GM18858 (cell line): ENCODE measurements at regions not wholly inside any gene's neighbourhood (a gene's known extent, or its start where the extent isn't known, plus 50 kb on each side); places are given as distances from the start of the nearest gene placed in this dataset.
"Not testable (repeated sequence)": the region's sequence is repeated elsewhere in the genome, so short reads cannot be mapped to it uniquely, and the experiment has no call there.

Experiments
- ATAC-seq: cut with Tn5 transposase; IDR thresholded peaks from one replicate; pipeline ENCODE4 v1.9.1; 2021; ENCODE audit not compliant: unreplicated experiment

DNA sequence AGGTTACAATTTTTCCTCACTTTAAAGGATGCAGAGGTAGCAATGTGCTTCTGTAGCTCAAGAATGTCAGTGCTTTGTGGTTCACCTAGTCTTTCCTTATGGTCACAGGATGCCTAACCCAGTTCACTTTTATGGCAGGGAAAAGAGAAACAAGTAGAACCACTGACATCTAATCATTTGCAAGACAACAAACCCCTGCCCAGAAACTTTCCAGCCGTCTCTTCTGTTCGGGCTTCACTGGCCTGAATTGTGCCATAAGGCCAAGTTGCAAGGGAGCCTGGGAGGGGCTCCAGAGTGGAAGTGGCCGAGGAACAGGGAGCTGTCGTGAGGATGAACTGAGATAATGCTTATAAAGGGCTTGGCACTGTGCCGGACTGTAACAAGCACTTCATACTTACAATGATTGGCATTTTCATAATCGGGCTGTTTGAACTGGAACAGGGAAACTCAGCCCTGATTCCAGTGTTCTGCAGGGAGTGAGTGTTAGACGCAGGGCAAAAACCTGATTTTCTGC is 212.6 kb downstream of the BCAS1 start:
- no peak for ATAC-seq

DNA sequence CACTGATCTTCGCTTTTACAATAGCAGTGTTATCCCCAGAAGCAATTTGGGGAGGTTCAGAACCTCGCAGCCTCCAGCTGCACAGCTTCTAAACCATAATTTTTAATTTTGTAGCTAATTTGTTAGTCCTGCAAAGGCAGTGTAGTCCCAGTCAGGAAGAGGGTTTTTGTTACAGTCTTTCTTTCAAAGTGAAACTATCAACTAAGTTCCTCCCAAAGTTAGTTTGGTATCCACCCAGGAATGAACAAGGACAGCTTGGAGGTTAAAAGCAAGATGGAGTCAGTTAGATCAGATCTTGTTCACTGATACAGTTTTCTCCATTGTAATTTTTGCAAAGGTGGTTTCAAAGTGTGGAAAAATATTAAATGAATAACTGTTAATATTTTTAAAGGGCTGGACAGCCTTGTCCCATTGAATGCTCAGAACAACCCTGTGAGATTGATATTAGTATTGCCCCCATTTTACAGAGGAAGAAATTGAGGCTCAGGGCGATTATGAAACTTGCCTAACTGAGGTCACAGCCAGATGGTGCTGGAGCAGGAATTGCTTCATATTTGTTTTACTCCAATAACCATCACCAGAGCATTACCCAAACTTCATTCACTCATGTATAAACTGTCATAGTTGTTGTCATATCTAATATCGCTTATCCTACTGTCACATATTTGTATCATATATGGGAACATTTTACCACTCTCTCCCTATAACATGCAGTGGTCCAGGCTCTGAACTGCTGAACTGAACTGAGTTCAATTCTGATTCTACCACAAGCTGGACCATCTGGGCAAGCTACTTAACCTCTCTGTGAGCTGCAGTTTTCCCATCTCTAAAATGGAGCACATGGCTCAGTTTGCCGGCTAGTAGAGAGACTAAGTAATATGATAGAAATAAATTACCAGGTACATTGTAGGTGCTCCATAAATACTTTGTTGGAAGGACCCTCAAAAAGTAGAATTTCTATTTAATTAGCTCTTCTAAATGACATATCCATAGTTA is 213.8 kb downstream of the BCAS1 start:
- no peak for ATAC-seq

DNA sequence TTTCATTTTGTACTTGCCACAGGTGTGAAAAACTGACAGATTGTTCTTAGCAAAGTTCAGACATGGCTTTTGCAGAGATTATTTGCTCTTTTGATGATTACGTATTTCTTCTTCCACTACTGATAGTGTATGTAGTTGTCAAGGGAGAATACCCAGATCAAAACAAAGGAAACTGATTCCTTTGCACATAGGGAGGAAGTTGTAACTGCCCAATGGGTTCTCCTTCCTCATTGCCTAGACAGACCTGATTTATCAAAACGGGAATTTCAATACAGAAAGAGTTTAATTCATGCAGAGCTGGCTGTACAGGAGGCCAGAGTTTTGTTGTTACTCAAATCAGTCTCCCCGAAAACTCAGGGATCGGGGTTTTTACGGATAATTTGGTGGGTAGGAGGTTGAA is 214.7 kb downstream of the BCAS1 start:
- ATAC-seq = no peak

DNA sequence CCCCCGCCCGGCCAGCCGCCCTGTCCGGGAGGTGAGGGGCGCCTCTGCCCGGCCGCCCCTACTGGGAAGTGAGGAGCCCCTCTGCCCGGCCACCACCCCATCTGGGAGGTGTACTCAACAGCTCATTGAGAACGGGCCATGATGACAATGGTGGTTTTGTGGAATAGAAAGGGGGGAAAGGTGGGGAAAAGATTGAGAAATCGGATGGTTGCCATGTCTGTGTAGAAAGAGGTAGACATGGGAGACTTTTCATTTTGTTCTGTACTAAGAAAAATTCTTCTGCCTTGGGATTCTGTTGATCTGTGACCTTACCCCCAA is 215.8 kb downstream of the BCAS1 start:
- not testable (repeated sequence) for ATAC-seq

DNA sequence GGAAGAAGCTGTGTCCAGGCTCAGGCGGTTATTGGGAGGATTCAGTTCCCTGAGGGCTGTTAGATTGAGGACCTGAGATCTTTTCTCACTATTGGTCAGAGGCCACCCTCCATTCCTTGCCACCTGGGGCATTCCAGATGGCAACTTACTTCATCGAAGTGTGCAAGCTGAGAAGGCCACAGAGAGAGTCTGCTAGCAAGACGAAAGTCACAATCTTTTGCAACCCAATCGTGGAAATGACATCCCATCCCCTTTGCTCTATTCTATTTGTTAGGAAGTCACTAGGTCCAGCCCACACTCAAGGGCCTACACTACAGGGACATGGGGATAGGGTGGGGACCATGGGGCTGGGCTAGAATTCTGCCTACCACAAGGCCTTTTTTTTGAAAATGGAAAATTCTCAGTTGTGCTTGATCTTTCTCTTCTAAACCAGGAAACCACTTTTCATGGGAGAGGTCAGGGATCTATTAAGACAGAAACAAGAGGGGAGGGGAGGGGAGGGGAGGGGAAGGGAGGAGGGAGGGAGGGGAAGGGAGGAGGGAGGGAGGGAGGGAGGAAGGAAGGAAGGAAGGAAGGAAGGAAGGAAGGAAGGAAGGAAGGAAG is 217.2 kb downstream of the BCAS1 start:
- ATAC-seq = no peak

DNA sequence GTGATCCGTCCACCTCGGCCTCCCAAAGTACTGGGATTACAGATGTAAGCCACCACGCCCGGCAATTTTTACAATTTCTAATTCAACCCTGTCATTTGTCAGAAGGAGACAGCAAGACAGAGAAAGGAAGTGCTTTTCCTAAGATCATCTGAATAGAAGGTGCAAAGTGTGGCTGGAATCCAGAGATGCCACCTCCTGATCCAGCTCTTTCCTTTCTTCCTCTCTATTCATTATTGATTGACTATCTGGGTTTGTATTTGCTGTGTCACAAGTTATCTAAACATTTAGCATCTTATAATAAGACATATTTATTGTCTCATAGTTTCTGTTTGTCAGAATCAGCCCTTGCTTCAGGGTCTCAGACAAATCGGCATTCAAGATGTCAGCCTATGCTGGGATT is 217.7 kb downstream of the BCAS1 start:
- no peak for ATAC-seq

DNA sequence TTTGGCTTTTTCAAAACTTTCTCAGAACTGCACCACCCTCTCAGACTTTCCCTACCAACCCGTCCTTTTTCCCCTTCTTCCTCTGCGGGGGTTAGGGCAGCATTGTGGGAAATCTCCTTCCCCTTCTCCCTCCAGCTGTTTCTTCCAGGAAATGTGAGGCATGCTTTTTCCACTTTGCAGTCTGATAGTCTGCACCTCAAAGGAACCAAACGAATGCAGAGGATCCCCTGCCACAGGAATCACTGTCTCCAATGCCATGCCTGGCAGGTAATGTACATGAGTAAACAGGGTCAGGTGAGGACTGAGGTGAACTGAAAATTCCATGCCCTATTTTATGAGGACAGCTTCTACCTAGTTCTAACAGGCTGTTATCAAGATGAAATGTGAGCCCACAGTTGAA is 218.4 kb downstream of the BCAS1 start:
- ATAC-seq = no peak

DNA sequence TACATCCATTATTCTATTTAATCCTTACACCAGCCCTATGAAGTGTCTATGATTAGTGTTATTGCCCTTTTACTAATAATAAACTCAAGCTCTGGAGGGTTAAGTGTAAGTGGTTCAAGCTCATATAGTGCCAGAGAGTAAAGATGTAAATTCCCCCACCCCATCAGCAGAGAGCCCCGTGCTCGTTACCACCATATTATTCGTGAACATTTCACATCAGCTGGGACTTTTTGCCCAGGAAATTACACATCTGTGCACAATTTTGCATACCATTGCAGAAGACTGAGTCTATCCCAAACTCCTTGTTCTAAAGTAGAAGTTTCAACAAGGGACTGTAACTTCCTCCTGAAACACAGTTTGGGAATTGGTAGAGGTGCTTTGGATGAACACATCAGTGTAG is 220.1 kb downstream of the BCAS1 start:
- no peak for ATAC-seq

DNA sequence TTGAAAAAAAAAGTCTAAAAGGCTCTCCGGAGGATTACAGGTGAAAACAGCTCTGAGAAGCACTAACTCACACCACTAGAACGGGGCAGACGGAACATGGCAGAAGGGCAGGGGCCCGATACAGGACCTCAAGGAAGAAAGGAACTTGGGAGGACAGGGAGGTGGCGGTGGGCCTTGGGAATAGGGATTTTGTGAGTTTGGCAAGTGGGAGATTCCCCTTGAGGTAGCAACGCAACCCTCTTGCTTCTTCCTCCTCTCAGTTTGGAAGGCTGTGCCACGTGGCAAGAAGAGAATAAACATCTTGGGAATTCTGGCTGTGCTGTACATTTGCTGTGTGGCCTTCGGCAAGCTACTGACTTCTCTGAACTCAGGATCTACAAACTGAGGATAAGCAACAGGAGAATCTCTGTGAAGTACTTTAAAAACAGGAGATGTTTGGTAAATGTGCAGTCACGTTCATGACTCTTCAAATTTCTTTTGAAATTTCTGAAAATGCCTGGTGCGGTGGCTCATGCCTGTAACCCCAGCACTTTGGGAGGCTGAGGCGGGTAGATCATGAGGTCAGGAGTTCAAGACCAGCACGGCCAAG is 220.8 kb downstream of the BCAS1 start:
- no peak for ATAC-seq

DNA sequence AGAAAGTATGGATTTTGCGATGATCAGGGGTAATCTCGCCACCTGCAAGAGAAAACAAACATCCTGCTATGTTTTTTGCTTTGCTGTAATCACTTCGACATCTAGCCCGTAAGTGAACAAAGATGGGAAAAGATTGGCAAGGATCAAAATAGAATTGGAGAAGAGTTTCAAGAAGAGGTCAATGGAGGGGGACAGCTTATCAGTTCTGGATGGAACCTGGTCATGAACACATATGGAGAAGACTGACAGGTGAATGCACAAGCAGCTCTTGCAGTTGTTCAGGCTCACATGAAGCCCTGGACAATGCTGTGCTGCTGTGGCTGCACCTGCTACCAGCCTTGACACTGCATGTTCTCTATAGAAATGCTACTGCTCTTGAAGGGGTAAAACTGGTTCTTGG is 222.1 kb downstream of the BCAS1 start:
- ATAC-seq = no peak

DNA sequence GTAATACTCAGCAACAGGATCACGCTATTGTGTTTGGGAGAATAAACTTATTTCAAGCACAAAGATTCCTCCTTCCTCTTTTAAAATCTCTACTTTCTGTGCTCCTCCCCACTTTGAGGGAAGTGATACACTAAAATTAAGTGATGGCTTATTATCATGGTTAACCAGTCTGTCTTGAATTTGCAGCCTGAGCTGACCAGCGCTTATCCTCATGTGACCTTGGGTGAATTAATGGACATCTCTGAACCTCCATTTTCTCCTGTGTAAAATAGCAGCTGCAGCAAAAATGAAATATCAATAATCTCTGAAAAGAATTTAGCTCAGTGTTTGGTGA is 222.6 kb downstream of the BCAS1 start:
- peak; percentile 17 for ATAC-seq

DNA sequence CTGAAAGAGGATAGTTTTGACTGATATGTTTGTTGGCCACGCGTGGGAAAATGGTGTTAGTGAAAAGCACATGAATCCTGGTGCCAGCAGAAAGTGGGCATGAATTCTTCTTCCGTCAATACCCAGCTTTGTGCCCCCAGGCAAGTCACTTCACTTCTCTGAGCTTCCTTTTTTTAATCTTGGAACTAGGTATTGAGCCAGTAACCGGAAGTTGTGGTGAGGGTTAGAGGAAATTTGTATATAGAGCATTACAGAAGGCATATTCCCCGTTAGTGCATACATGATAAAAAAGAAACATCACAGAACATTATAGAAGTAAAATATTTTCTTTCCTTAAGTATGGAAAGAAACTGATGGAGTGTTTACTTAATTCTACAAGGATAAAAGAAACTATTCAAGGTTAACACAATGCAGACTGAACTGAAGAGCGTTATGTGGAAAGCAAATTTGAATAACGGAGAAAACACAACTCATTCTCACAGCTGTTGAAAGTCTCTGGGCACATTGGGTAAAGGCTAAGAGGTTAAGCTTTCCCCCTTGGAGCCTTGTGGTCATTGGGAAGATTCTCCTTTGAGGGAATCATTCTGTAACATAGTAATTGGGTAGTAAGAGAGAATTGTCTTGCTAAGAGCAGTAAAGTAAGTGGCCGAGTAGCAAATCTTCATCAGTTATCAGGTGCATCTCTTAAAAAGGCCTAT is 223.1 kb downstream of the BCAS1 start:
- ATAC-seq = peak; percentile 56

DNA sequence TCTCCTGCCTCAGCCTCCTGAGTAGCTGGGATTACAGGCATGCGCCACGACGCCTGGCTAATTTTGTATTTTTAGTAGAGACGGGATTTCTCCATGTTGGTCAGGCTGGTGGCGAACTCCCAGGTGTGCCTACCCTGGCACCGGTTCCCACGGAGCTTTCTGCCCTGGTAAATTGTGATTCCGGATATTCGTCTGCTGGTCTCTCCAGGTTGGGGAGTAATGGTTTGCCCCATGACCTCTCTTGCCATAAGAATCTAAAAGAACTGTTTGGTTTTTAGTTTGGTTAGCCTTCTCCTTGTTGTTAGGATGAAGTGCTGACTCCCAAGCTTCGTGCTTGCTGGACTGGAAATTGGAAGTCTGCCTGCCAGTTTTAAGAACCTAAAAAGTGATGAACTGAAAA is 223.8 kb downstream of the BCAS1 start:
- ATAC-seq = no peak

DNA sequence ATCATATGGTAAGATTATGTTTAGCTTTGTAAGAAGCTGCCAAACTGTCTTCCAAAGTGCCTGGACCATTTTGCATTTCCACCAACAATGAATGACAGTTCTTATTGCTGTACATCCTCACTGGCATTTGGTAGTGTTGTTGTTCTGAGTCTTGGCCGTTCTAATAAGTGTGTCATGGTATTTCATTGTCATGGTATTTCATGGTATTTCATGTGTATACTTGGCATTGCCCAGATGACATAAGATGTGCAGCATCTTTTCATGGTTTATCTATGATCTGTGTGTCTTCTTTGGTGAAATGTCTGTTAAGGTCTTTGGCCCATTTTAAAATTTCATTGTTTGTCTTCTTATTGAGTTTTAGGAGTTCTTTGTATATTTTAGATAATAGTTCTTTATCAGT is 224.4 kb downstream of the BCAS1 start:
- no peak for ATAC-seq

DNA sequence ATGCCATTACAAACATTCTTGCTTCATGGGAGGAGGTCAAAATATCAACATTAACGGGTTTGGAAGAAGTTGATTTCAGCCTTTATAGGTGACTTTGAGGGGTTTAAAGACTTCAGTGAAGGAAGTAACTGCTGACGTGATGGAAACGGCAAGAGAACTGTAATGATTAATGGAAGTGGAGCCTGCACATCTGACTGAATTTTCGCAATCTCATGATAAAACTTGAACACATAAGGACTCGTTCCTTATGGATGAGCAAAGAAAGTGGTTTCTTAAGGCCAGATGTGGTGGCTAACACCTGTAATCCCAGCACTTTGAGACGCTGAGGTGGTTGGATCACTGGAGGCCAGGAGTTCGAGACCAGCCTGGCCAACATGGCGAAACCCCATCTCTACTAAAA is 226.1 kb downstream of the BCAS1 start:
- no peak for ATAC-seq

DNA sequence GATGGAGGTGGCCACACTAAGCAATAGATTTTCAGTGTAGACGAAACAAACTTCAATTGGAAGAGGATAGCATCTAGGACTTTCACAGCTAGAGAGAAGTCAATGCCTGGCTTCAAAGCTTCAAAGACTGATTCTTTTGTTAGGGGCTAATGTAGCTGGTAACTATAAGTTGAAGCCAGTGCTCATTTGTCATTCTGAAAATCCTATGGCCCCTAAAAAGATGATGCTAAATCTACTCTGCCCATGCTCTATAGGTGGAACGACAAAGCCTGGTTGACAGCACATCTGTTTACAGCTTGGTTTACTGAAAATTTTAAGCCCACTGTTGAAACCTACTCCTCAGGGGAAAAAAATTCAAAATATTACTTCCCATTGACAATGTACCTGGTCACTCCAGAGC is 226.7 kb downstream of the BCAS1 start:
- no peak for ATAC-seq

DNA sequence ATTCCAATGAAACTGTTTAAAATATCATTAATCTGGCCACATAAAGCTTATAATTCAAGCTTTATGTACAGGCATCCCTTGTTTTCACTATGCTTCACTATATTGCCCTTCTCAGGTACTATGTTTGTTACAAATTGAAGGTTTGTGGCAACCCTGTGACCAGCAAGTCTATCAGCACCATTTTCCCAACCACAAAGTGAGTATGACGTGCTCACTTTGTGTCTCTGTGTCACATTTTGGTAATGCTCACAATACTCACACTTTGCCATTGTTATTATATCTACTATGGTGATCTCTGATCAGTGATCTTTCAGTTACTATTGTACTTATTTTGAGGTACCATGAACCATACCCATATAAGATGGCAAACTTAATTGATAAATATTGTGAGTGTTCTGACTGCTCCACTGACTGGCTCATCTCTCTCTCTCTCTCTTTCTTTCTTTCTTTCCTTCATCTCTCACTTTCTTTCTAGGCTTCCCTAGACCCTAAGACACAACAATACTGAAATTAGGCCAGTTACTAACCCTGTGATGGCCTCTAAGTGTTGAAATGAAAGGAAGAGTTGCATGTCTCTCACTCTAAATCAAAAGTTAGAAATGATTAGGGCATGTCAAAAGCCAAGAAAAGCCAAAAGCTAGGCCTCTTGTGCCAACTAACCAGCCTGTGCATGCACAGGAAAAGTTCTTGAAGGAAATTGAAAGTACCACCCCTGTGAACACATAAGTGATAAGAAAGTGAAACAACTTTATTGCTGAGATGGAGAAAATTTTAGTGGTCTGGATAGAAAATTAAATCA is 227.9 kb downstream of the BCAS1 start:
- no peak for ATAC-seq

DNA sequence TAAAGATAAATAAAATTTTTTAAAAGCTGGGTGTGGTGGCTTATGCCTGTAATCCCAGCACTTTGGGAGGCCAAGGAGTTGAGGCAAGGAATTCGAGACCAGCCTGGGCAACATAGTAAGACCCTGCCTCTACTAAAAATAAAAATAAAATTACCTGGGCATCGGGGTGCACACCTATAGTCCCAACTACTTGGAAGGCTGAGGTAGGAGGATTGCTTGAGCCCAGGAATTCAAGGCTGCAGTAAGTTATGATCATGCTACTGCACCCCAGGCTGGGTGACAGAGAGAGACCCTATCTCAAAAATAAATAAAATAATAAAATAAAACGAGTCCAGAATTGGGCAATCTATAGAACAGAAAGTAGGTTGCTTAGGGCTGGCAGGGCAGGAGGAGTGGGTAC is 228.7 kb downstream of the BCAS1 start:
- no peak for ATAC-seq

DNA sequence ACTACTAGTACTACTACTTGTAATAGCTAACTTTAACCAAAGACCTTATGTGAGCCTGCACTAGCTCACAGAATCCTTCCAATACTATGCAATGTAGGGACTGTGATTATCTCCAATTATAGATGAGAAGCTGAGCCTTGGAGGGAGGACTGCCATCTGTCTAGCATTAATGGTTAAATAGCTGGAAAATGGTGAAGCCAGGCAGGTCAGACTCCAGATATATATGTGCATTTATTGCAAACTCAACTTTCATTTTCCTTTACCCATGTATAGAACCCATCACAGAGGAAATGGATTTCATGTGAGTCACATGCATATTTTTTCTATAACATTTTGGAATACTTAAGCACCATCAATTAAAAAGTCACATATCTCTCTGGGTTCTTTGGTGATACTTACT is 229.9 kb downstream of the BCAS1 start:
- ATAC-seq = no peak

DNA sequence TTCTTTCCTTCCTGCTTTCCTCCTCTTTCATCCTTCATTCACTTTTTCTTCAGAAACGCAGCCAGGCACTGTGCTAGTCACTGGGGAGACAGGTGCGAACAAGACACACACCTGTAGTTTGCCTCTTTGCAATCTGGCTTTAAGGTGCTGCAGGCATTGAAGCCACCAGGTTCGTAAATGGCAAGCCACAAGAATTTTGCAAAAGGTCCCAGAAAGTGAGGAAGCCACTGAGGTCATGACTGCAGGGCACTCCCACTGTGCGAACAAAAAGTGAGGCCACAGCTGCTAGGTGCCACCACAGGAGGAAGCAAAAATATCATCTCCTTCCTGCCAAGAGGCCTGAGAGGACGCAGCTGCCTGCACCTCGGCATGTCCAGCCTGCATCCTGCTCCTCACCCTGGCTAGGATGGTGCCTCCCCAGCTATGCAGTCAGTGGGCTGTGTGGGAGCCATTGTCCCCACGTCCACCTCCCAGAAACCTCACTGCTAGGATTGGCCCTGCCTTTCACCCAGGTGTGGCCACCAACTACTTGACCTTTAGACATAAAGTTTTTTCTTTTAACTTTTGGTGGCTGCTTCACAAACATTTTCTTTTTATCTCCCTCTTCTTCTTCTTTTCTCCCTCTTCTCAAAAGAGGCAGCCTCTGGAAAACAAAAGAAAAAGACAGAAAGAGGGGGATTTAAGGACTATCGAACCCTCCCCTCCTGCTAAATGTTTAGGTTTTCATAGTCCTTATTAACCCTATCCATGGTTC is 230.8 kb downstream of the BCAS1 start:
- peak; percentile 48 for ATAC-seq
